ENCODE measurements at regions not wholly inside any gene's neighbourhood (a gene's known extent, or its start where the extent isn't known, plus 50 kb on each side); places are given as distances from the start of the nearest gene placed in this dataset.

GRCh38 chr2:156800065-156800653 is 364.0 kb downstream of the GPD2 start:
- TF ChIP-seq POLR2A (IDR thresholded peaks at IDR 0.05) (no peak), CTCF (IDR thresholded peaks at IDR 0.05) (no peak), POLR2AphosphoS5 (IDR thresholded peaks at IDR 0.05) (no peak), EP300 (IDR thresholded peaks at IDR 0.05) (no peak)

Data from sigmoid colon (tissue), 4 donors.